DND-41 (cell line): ENCODE measurements at regions not wholly inside any gene's neighbourhood (a gene's known extent, or its start where the extent isn't known, plus 50 kb on each side); places are given as distances from the start of the nearest gene placed in this dataset.

Experiments
- EZH2 ChIP-seq: IDR thresholded peaks from 3 replicates; pipeline ENCODE4 v1.6.1; 2012; ENCODE audit warnings: borderline replicate concordance, low read depth, mild to moderate bottlenecking, moderate library complexity, low read length, inconsistent platforms; ENCODE audit not compliant: severe bottlenecking
- TF ChIP-seq, protein P1 (sequence below): IDR thresholded peaks from 2 replicates; pipeline ENCODE4 v1.5.1; 2012; ENCODE audit warnings: borderline replicate concordance, low read length, moderate library complexity, mild to moderate bottlenecking; ENCODE audit not compliant: poor library complexity, severe bottlenecking; ENCODE audit errors: extremely low read depth

DNA sequence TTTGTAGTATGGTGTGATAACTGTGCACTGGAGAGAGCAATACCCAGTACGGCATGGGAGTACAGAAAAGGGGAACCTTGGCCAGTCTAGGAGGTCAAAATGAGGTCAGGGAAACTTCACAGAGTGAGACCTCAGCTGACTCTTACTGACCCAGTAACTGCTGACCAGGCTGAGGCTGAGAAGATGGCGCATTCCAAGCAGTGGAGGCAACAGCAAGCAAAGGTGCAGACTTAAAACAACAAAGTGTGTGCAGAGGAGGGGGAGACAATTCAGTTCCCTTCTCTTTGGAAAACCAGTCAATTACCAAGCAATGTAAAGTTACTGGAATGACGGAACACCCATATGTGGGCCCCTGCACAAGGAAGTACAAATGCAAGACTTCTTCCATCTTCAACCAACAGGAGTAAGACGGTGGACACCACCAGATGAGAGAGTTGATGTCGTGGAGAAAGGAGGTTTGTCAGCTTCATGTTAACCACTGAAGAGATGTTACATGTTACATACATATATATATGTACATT lies 54.6 kb upstream of the PRDX6 start:
- TF ChIP-seq, protein P1, sequence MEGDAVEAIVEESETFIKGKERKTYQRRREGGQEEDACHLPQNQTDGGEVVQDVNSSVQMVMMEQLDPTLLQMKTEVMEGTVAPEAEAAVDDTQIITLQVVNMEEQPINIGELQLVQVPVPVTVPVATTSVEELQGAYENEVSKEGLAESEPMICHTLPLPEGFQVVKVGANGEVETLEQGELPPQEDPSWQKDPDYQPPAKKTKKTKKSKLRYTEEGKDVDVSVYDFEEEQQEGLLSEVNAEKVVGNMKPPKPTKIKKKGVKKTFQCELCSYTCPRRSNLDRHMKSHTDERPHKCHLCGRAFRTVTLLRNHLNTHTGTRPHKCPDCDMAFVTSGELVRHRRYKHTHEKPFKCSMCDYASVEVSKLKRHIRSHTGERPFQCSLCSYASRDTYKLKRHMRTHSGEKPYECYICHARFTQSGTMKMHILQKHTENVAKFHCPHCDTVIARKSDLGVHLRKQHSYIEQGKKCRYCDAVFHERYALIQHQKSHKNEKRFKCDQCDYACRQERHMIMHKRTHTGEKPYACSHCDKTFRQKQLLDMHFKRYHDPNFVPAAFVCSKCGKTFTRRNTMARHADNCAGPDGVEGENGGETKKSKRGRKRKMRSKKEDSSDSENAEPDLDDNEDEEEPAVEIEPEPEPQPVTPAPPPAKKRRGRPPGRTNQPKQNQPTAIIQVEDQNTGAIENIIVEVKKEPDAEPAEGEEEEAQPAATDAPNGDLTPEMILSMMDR = no peak
- no peak for TF ChIP-seq EZH2
